GM23338 (cell line): ENCODE measurements at regions not wholly inside any gene's neighbourhood (a gene's known extent, or its start where the extent isn't known, plus 50 kb on each side); places are given as distances from the start of the nearest gene placed in this dataset.

Source experiments
- ATAC-seq: fragments of 200-7000 bp; cut with Tn5 transposase; 3 replicates; pipeline ENCODE4 v1.9.1; 2020
- DNase-seq: peaks from one replicate; pipeline ENCODE4 v3.0.0-alpha.2; 2015; ENCODE audit warnings: low spot score
- H2AFZ ChIP-seq: fragments of 200-600 bp; sonication (generic); 2 replicates; pipeline ENCODE4 v1.8.0; 2016; ENCODE audit warnings: antibody characterized with exemption, mild to moderate bottlenecking, moderate library complexity
- H3F3A ChIP-seq: fragments of 200-600 bp; sonication (generic); replicated peaks from 2 replicates; pipeline ENCODE4 v1.8.0; 2017; ENCODE audit warnings: antibody characterized with exemption, mixed run types, low read depth
- H3K27ac ChIP-seq: fragments of 200-600 bp; sonication (generic); 2 replicates; pipeline ENCODE4 v1.6.1; 2016; ENCODE audit warnings: low read depth
- H3K27me3 ChIP-seq: fragments of 200-600 bp; sonication (generic); 2 replicates; pipeline ENCODE4 v1.8.0; 2016; ENCODE audit warnings: mild to moderate bottlenecking, mixed run types, moderate library complexity; ENCODE audit not compliant: insufficient read depth
- H3K36me3 ChIP-seq: fragments of 200-600 bp; sonication (generic); 2 replicates; pipeline ENCODE4 v1.8.0; 2016; ENCODE audit warnings: mild to moderate bottlenecking; ENCODE audit not compliant: insufficient read depth
- H3K4me1 ChIP-seq: fragments of 200-600 bp; sonication (generic); 2 replicates; pipeline ENCODE4 v1.8.0; 2016; ENCODE audit warnings: mild to moderate bottlenecking, moderate library complexity; ENCODE audit not compliant: insufficient read depth
- H3K4me2 ChIP-seq: fragments of 200-600 bp; sonication (generic); 2 replicates; pipeline ENCODE4 v1.7.1; 2017; ENCODE audit warnings: mixed run types
- H3K4me3 ChIP-seq: fragments of 200-600 bp; sonication (generic); 2 replicates; pipeline ENCODE4 v1.6.1; 2016; ENCODE audit warnings: mixed run types
- H3K79me2 ChIP-seq: fragments of 200-600 bp; sonication (generic); replicated peaks from 2 replicates; pipeline ENCODE4 v1.8.0; 2017; ENCODE audit warnings: mild to moderate bottlenecking; ENCODE audit not compliant: insufficient read depth
- H3K9me2 ChIP-seq: fragments of 200-600 bp; sonication (generic); 2 replicates; pipeline ENCODE4 v1.8.0; 2017; ENCODE audit not compliant: insufficient read depth
- H4K20me1 ChIP-seq: fragments of 200-600 bp; sonication (generic); replicated peaks from 2 replicates; pipeline ENCODE4 v1.8.0; 2017; ENCODE audit warnings: mild to moderate bottlenecking; ENCODE audit not compliant: insufficient read depth
- H3K27ac Mint-ChIP-seq: 2 replicates; pipeline ENCODE4 v1.8.0; 2020; ENCODE audit warnings: inconsistent platforms, mild to moderate bottlenecking, moderate library complexity, mixed read lengths
- H3K27me3 Mint-ChIP-seq: 3 replicates; pipeline ENCODE4 v1.8.0; 2022; ENCODE audit warnings: low read depth, mild to moderate bottlenecking, moderate library complexity, mixed read lengths, inconsistent platforms; ENCODE audit not compliant: insufficient read depth, poor library complexity
- H3K36me3 Mint-ChIP-seq: 3 replicates; pipeline ENCODE4 v1.8.0; 2021; ENCODE audit warnings: low read depth, mild to moderate bottlenecking, inconsistent platforms, moderate library complexity, mixed read lengths
- H3K4me1 Mint-ChIP-seq: 3 replicates; pipeline ENCODE4 v1.8.0; 2020; ENCODE audit warnings: mild to moderate bottlenecking, inconsistent platforms, mixed read lengths
- H3K4me3 Mint-ChIP-seq: 3 replicates; pipeline ENCODE4 v1.8.0; 2021; ENCODE audit warnings: moderate library complexity, mild to moderate bottlenecking, inconsistent platforms, mixed read lengths
- H3K9me3 Mint-ChIP-seq: 3 replicates; pipeline ENCODE4 v1.8.0; 2020; ENCODE audit warnings: moderate library complexity, mild to moderate bottlenecking, inconsistent platforms, mixed read lengths
- CREB1 ChIP-seq: fragments of 250-450 bp; sonication (Bioruptor Pico); IDR thresholded peaks from 2 replicates; pipeline ENCODE4 v1.5.0; 2020; ENCODE audit warnings: low read depth, mild to moderate bottlenecking, moderate library complexity
- EZH2 ChIP-seq: fragments of 200-600 bp; sonication (generic); IDR thresholded peaks from one replicate; pipeline ENCODE4 v1.8.0; 2017; ENCODE audit warnings: antibody characterized with exemption, mild to moderate bottlenecking, low read depth; ENCODE audit not compliant: unreplicated experiment
- EZH2phosphoT487 ChIP-seq: fragments of 200-600 bp; sonication (generic); IDR thresholded peaks from one replicate; pipeline ENCODE4 v1.8.1; 2018; ENCODE audit warnings: antibody characterized with exemption; ENCODE audit not compliant: unreplicated experiment
- JUNB ChIP-seq: IDR thresholded peaks from one replicate; pipeline ENCODE4 v1.6.1; 2016; ENCODE audit warnings: antibody characterized with exemption; ENCODE audit not compliant: unreplicated experiment
- NANOG ChIP-seq: IDR thresholded peaks from 2 replicates; pipeline ENCODE4 v1.6.1; 2016; ENCODE audit warnings: antibody characterized with exemption, borderline replicate concordance
- POLR2AphosphoS5 ChIP-seq: IDR thresholded peaks from 2 replicates; pipeline ENCODE4 v1.6.1; 2016; ENCODE audit warnings: antibody characterized with exemption, low read depth
- STAT1 ChIP-seq: IDR thresholded peaks from one replicate; pipeline ENCODE4 v1.6.1; 2016; ENCODE audit warnings: antibody characterized with exemption; ENCODE audit not compliant: unreplicated experiment
- ZNF114 ChIP-seq: fragments of 250-450 bp; sonication (Bioruptor Pico); IDR thresholded peaks from 2 replicates; pipeline ENCODE4 v1.5.0; 2020; ENCODE audit warnings: mild to moderate bottlenecking, moderate library complexity
- ZNF331 ChIP-seq: fragments of 250-450 bp; sonication (Bioruptor Pico); IDR thresholded peaks from 2 replicates; pipeline ENCODE4 v1.5.0; 2020; ENCODE audit warnings: low read depth, mild to moderate bottlenecking, moderate library complexity
- TF ChIP-seq, protein P1 (sequence below): IDR thresholded peaks from 2 replicates; pipeline ENCODE4 v1.6.1; 2016; ENCODE audit warnings: antibody characterized with exemption
- TF ChIP-seq, protein P2 (sequence below), 2 experiments: fragments of 200-600 bp in 1 of 2; sonication (generic) in 1 of 2; conservative IDR thresholded peaks; 2 replicates each; pipeline versions ENCODE4 v1.5.1 to v1.6.1; 2016 to 2017; ENCODE audit warnings: antibody characterized with exemption in 2 of 2, low read depth in 2 of 2, mild to moderate bottlenecking in 2 of 2, moderate library complexity in 1 of 2
- TF ChIP-seq, protein P3 (sequence below): fragments of 250-450 bp; sonication (Bioruptor Pico); IDR thresholded peaks from 2 replicates; pipeline ENCODE4 v1.5.0; 2020; ENCODE audit warnings: mild to moderate bottlenecking, moderate library complexity
- TF ChIP-seq, protein P4 (sequence below): IDR thresholded peaks from one replicate; pipeline ENCODE4 v1.6.1; 2018; ENCODE audit warnings: antibody characterized with exemption; ENCODE audit not compliant: unreplicated experiment

DNA sequence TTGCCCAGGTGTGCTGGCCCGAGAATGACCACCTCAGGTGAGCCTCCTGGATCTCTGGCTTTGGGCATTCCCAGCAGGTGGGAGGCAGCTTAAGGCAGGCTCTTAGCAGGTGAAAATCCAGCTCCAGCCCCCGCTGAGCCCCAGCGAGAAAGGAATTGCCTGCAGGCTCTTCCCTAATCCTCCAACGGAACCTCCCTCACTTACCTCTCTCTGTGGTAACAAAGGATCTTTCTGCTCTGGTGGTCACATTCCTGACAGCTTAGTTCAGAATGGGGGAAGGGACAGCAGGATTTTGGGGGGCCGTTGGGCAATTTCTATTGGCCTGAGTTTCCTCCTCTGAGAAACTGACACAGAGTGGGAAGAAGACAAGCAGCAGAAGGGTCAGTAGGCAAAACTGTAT lies 116.0 kb upstream of the LHX5 start:
- Histone ChIP-seq H3F3A (peaks cover 5% of the 10 kb centered on the region; the same call in 1 of the 2 replicates), H3K4me1 (peaks cover 23% of the 10 kb centered on the region), H3K4me2 (peak overlapping the region; percentile 52), H3K27me3 (peaks cover 11% of the 10 kb centered on the region), H3K36me3 (no peaks in the 10 kb centered on the region), H3K27ac (peak overlapping the region; percentile 97), H3K9me2 (peaks cover 11% of the 10 kb centered on the region), H2AFZ (no peak overlapping the region), H4K20me1 (no peaks in the 10 kb centered on the region), H3K4me3 (peak overlapping the region; percentile 6; the same call in 1 of the 2 replicates), H3K79me2 (0 out of 2 replicates have a peak, but pooled peaks cover 2% of the 10 kb centered on the region)
- Mint-ChIP-seq H3K4me1 (peaks cover 26% of the 10 kb centered on the region), H3K27ac (peak overlapping the region; percentile 84), H3K27me3 (peaks cover 20% of the 10 kb centered on the region), H3K4me3 (peak overlapping the region; percentile 37; the same call in 1 of the 3 replicates), H3K36me3 (no peaks in the 10 kb centered on the region), H3K9me3 (no peaks in the 10 kb centered on the region; the same call in 1 of the 3 replicates)
- DNase-seq (peak; percentile 94), ATAC-seq (peak; percentile 86)
- TF ChIP-seq EZH2phosphoT487 (no peak), CREB1 (CRISPR knock-in tag) (0 out of 2 replicates have a peak, but pooled peaks have one; percentile 20), JUNB (no peak), ZNF331 (no peak), EZH2 (no peak), POLR2AphosphoS5 (no peak), ZNF114 (CRISPR knock-in tag) (peak; percentile 94), NANOG (no peak), STAT1 (no peak)
- TF ChIP-seq, protein P1, sequence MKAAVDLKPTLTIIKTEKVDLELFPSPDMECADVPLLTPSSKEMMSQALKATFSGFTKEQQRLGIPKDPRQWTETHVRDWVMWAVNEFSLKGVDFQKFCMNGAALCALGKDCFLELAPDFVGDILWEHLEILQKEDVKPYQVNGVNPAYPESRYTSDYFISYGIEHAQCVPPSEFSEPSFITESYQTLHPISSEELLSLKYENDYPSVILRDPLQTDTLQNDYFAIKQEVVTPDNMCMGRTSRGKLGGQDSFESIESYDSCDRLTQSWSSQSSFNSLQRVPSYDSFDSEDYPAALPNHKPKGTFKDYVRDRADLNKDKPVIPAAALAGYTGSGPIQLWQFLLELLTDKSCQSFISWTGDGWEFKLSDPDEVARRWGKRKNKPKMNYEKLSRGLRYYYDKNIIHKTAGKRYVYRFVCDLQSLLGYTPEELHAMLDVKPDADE = peak; percentile 39; the same call in 1 of the 2 replicates
- TF ChIP-seq, protein P2, sequence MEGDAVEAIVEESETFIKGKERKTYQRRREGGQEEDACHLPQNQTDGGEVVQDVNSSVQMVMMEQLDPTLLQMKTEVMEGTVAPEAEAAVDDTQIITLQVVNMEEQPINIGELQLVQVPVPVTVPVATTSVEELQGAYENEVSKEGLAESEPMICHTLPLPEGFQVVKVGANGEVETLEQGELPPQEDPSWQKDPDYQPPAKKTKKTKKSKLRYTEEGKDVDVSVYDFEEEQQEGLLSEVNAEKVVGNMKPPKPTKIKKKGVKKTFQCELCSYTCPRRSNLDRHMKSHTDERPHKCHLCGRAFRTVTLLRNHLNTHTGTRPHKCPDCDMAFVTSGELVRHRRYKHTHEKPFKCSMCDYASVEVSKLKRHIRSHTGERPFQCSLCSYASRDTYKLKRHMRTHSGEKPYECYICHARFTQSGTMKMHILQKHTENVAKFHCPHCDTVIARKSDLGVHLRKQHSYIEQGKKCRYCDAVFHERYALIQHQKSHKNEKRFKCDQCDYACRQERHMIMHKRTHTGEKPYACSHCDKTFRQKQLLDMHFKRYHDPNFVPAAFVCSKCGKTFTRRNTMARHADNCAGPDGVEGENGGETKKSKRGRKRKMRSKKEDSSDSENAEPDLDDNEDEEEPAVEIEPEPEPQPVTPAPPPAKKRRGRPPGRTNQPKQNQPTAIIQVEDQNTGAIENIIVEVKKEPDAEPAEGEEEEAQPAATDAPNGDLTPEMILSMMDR (conservative IDR thresholded peaks at IDR 0.05; ENCODE audit: low read depth in 2 of 2) = no peak
- TF ChIP-seq, protein P3, sequence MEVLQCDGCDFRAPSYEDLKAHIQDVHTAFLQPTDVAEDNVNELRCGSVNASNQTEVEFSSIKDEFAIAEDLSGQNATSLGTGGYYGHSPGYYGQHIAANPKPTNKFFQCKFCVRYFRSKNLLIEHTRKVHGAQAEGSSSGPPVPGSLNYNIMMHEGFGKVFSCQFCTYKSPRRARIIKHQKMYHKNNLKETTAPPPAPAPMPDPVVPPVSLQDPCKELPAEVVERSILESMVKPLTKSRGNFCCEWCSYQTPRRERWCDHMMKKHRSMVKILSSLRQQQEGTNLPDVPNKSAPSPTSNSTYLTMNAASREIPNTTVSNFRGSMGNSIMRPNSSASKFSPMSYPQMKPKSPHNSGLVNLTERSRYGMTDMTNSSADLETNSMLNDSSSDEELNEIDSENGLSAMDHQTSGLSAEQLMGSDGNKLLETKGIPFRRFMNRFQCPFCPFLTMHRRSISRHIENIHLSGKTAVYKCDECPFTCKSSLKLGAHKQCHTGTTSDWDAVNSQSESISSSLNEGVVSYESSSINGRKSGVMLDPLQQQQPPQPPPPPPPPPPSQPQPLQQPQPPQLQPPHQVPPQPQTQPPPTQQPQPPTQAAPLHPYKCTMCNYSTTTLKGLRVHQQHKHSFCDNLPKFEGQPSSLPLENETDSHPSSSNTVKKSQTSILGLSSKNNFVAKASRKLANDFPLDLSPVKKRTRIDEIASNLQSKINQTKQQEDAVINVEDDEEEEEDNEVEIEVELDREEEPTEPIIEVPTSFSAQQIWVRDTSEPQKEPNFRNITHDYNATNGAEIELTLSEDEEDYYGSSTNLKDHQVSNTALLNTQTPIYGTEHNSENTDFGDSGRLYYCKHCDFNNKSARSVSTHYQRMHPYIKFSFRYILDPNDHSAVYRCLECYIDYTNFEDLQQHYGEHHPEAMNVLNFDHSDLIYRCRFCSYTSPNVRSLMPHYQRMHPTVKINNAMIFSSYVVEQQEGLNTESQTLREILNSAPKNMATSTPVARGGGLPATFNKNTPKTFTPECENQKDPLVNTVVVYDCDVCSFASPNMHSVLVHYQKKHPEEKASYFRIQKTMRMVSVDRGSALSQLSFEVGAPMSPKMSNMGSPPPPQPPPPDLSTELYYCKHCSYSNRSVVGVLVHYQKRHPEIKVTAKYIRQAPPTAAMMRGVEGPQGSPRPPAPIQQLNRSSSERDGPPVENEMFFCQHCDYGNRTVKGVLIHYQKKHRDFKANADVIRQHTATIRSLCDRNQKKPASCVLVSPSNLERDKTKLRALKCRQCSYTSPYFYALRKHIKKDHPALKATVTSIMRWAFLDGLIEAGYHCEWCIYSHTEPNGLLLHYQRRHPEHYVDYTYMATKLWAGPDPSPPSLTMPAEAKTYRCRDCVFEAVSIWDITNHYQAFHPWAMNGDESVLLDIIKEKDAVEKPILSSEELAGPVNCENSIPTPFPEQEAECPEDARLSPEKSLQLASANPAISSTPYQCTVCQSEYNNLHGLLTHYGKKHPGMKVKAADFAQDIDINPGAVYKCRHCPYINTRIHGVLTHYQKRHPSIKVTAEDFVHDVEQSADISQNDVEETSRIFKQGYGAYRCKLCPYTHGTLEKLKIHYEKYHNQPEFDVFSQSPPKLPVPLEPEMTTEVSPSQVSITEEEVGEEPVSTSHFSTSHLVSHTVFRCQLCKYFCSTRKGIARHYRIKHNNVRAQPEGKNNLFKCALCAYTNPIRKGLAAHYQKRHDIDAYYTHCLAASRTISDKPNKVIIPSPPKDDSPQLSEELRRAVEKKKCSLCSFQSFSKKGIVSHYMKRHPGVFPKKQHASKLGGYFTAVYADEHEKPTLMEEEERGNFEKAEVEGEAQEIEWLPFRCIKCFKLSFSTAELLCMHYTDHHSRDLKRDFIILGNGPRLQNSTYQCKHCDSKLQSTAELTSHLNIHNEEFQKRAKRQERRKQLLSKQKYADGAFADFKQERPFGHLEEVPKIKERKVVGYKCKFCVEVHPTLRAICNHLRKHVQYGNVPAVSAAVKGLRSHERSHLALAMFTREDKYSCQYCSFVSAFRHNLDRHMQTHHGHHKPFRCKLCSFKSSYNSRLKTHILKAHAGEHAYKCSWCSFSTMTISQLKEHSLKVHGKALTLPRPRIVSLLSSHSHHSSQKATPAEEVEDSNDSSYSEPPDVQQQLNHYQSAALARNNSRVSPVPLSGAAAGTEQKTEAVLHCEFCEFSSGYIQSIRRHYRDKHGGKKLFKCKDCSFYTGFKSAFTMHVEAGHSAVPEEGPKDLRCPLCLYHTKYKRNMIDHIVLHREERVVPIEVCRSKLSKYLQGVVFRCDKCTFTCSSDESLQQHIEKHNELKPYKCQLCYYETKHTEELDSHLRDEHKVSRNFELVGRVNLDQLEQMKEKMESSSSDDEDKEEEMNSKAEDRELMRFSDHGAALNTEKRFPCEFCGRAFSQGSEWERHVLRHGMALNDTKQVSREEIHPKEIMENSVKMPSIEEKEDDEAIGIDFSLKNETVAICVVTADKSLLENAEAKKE (CRISPR knock-in tag) = peak; percentile 91
- TF ChIP-seq, protein P4, sequence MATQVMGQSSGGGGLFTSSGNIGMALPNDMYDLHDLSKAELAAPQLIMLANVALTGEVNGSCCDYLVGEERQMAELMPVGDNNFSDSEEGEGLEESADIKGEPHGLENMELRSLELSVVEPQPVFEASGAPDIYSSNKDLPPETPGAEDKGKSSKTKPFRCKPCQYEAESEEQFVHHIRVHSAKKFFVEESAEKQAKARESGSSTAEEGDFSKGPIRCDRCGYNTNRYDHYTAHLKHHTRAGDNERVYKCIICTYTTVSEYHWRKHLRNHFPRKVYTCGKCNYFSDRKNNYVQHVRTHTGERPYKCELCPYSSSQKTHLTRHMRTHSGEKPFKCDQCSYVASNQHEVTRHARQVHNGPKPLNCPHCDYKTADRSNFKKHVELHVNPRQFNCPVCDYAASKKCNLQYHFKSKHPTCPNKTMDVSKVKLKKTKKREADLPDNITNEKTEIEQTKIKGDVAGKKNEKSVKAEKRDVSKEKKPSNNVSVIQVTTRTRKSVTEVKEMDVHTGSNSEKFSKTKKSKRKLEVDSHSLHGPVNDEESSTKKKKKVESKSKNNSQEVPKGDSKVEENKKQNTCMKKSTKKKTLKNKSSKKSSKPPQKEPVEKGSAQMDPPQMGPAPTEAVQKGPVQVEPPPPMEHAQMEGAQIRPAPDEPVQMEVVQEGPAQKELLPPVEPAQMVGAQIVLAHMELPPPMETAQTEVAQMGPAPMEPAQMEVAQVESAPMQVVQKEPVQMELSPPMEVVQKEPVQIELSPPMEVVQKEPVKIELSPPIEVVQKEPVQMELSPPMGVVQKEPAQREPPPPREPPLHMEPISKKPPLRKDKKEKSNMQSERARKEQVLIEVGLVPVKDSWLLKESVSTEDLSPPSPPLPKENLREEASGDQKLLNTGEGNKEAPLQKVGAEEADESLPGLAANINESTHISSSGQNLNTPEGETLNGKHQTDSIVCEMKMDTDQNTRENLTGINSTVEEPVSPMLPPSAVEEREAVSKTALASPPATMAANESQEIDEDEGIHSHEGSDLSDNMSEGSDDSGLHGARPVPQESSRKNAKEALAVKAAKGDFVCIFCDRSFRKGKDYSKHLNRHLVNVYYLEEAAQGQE = peak; percentile 26
